Lower leg skin (tissue), 3 donors: ENCODE measurements at regions not wholly inside any gene's neighbourhood (a gene's known extent, or its start where the extent isn't known, plus 50 kb on each side); places are given as distances from the start of the nearest gene placed in this dataset.

Experiments
- POLR2A ChIP-seq, 2 donors: fragments of 450-650 bp; IDR thresholded peaks; one replicate each; pipeline ENCODE4 v1.6.1; 2016 to 2017; ENCODE audit warnings: antibody characterized with exemption in 2 of 2, mild to moderate bottlenecking in 1 of 2, moderate library complexity in 1 of 2
- TF ChIP-seq, protein P1 (sequence below), 3 donors: fragments of 450-650 bp; IDR thresholded peaks; one replicate each; pipeline ENCODE4 v1.5.1; 2016; ENCODE audit warnings: antibody characterized with exemption in 3 of 3, mild to moderate bottlenecking in 3 of 3, moderate library complexity in 2 of 3

DNA sequence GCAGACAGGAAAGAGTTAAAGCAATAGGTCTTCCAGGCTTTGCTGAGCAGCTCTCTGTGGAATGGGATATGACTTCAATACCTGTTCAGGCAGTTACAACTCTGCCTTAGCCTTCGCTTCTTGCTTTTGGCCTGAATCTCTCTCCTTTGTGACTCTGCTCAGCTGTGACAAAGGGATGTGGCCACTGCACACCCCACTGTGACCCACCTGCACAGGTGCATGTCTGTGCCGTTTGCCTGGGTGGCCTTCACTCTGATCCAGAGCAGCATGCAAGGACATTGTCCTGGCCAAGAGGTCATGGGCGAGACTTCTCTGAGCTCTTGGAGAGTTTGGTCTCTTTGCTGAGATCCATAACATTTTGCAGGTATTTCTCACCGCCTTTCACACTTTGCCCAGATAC is 891.3 kb downstream of the BRD1 start:
- no peak for TF ChIP-seq POLR2A (IDR thresholded peaks at IDR 0.05)
- TF ChIP-seq, protein P1, sequence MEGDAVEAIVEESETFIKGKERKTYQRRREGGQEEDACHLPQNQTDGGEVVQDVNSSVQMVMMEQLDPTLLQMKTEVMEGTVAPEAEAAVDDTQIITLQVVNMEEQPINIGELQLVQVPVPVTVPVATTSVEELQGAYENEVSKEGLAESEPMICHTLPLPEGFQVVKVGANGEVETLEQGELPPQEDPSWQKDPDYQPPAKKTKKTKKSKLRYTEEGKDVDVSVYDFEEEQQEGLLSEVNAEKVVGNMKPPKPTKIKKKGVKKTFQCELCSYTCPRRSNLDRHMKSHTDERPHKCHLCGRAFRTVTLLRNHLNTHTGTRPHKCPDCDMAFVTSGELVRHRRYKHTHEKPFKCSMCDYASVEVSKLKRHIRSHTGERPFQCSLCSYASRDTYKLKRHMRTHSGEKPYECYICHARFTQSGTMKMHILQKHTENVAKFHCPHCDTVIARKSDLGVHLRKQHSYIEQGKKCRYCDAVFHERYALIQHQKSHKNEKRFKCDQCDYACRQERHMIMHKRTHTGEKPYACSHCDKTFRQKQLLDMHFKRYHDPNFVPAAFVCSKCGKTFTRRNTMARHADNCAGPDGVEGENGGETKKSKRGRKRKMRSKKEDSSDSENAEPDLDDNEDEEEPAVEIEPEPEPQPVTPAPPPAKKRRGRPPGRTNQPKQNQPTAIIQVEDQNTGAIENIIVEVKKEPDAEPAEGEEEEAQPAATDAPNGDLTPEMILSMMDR (IDR thresholded peaks at IDR 0.05) = no peak
